Hematopoietic multipotent progenitor cell treated with erythropoietin and hydrocortisone succinate and interleukin-3 and kit ligand, for 6 days (in vitro differentiated cells): ENCODE measurements at regions not wholly inside any gene's neighbourhood (a gene's known extent, or its start where the extent isn't known, plus 50 kb on each side); places are given as distances from the start of the nearest gene placed in this dataset.
"Not testable (repeated sequence)": the region's sequence is repeated elsewhere in the genome, so short reads cannot be mapped to it uniquely, and the experiment has no call there.

Experiments
- DNase-seq: peaks from one replicate; pipeline ENCODE4 v3.0.0-alpha.2; 2015

GRCh38 chr6:169000022-169000421 lies 253.6 kb downstream of the THBS2 start:
- no peak for DNase-seq

- no peak for DNase-seq
Measured at GRCh38 chr6:168999392-168999791, 254.3 kb downstream of the THBS2 start.

GRCh38 chr6:168996356-168996625 lies 257.4 kb downstream of the THBS2 start:
- DNase-seq, result no peak

- DNase-seq, result no peak
Measured at GRCh38 chr6:168995526-168996355, 257.9 kb downstream of the THBS2 start.

- DNase-seq, result no peak
Measured at GRCh38 chr6:168994956-168995355, 258.7 kb downstream of the THBS2 start.

- DNase-seq, result no peak
Measured at GRCh38 chr6:168992446-168993144, 261.1 kb downstream of the THBS2 start.

- DNase-seq, result not testable (repeated sequence)
Measured at GRCh38 chr6:168991695-168992094, 262.0 kb downstream of the THBS2 start.

GRCh38 chr6:168990019-168990751 lies 263.5 kb downstream of the THBS2 start:
- DNase-seq, result no peak

- no peak for DNase-seq
Measured at GRCh38 chr6:168989421-168989820, 264.2 kb downstream of the THBS2 start.

GRCh38 chr6:168988801-168989200 lies 264.8 kb downstream of the THBS2 start:
- no peak for DNase-seq

- DNase-seq, result no peak
Measured at GRCh38 chr6:168988280-168988679, 265.4 kb downstream of the THBS2 start.

GRCh38 chr6:168985705-168986104 lies 267.9 kb downstream of the THBS2 start:
- no peak for DNase-seq

GRCh38 chr6:168983925-168984324 lies 269.7 kb downstream of the THBS2 start:
- DNase-seq, result no peak

GRCh38 chr6:168981187-168981586 lies 272.5 kb downstream of the THBS2 start:
- DNase-seq, result no peak

- no peak for DNase-seq
Measured at GRCh38 chr6:168979254-168979653, 274.4 kb downstream of the THBS2 start.

GRCh38 chr6:168972128-168972527 lies 281.5 kb downstream of the THBS2 start:
- DNase-seq, result no peak

GRCh38 chr6:168971549-168971948 lies 282.1 kb downstream of the THBS2 start:
- no peak for DNase-seq

- DNase-seq, result no peak
Measured at GRCh38 chr6:168968801-168969200, 284.8 kb downstream of the THBS2 start.

- no peak for DNase-seq
Measured at GRCh38 chr6:168968228-168968627, 285.4 kb downstream of the THBS2 start.

- DNase-seq, result no peak
Measured at GRCh38 chr6:168967281-168967925, 286.2 kb downstream of the THBS2 start.

- no peak for DNase-seq
Measured at GRCh38 chr6:168964138-168964835, 289.4 kb downstream of the THBS2 start.

- DNase-seq, result no peak
Measured at GRCh38 chr6:168962886-168963285, 290.8 kb downstream of the THBS2 start.

- no peak for DNase-seq
Measured at GRCh38 chr6:168961264-168961656, 292.4 kb downstream of the THBS2 start.
